ENCODE measurements at regions not wholly inside any gene's neighbourhood (a gene's known extent, or its start where the extent isn't known, plus 50 kb on each side); places are given as distances from the start of the nearest gene placed in this dataset.
"Not testable (repeated sequence)": the region's sequence is repeated elsewhere in the genome, so short reads cannot be mapped to it uniquely, and the experiment has no call there.

- H3K4me3 ChIP-seq (replicated peaks; ENCODE audit: low read depth, low read length): no peak overlapping the region
- TF ChIP-seq CTCF (IDR thresholded peaks at IDR 0.05; ENCODE audit: low read depth, low read length, missing control alignments): no peak
Observed at GRCh38 chr12:96099986-96100385, 64.6 kb upstream of the LTA4H start.

GRCh38 chr12:96101806-96102205 lies 66.4 kb upstream of the LTA4H start:
- no peak for TF ChIP-seq CTCF (IDR thresholded peaks at IDR 0.05; ENCODE audit: low read depth, low read length, missing control alignments)
- no peak for DNase-seq (ENCODE audit: extremely low read depth, low read depth)
- no peak overlapping the region for H3K4me3 ChIP-seq (replicated peaks; ENCODE audit: low read depth, low read length)

More at GRCh38 chr12:96099986-96100385, 64.6 kb upstream of the LTA4H start:
- DNase-seq (ENCODE audit: extremely low read depth, low read depth): no peak

DNA sequence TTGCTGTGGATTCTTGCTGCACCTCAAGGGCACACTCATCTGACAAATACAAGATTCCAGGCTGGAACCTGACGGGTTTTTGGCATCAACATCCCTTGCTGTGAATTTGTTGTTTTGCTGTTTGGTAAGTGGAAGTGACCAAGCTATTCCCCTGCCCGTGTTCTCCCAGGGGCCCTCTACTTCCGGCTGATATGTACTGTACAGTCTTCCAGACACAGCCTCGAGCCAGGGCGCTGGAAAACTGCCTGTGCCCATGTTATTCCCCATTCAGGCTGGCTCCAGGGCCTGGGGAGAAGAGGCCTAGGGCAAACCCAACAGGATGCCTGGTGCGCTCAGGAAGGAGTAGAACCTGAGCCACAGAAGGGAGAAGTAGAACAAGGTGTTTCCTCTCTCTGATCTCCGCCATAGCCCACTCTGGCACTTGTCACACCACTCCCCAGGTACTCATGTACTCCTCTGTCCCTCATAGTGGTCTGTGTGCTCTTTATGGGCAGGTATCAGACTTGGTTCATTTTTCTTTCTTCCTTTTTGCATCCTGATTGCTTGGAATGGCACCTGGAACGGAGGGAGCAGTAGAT lies 67.8 kb upstream of the LTA4H start:
- TF ChIP-seq CTCF (IDR thresholded peaks at IDR 0.05; ENCODE audit: low read depth, low read length, missing control alignments): no peak
- H3K4me3 ChIP-seq (replicated peaks; ENCODE audit: low read depth, low read length): no peak overlapping the region
- no peak for DNase-seq (ENCODE audit: extremely low read depth, low read depth)

DNA sequence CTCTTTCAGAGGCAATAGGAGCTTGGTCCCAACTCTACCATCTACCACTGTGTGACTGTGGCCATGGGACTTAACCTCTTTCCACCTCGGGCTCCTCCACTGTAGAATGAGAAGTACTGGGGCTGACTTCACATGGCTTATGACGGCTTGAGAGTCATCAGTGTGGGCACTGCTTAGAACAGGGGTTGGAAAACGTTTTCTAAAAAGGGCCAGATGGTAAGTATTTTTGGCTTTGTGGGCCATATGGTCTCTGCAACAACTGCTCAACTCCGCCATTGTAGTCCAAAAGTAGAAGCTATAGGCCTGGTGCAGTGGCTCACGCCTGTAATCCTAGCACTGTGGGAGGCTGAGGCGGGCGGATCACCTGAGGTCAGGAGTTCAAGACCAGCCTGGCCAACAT lies 69.2 kb upstream of the LTA4H start:
- TF ChIP-seq CTCF (IDR thresholded peaks at IDR 0.05; ENCODE audit: low read depth, low read length, missing control alignments): no peak
- H3K4me3 ChIP-seq (replicated peaks; ENCODE audit: low read depth, low read length): no peak overlapping the region
- no peak for DNase-seq (ENCODE audit: extremely low read depth, low read depth)

DNA sequence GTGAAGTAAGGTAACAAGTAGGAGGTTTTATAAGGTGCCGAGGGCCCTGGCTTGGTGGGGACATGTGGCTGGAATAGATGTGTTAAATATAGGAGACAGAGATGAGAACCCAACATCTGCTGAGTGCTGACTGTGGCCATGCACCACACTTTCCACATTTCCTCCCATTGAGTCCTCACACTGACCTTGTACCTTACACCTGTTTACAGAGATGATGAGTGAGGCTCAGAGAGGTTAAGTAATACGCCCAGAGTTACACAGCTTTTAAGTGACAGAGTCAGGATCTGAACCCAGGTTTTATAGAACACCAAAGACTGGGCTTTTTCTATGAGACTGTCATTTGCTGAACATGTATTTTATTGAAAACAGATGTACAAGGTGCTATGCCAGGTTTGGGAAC lies 70.8 kb upstream of the LTA4H start:
- no peak overlapping the region for H3K4me3 ChIP-seq (replicated peaks; ENCODE audit: low read depth, low read length)
- TF ChIP-seq CTCF (IDR thresholded peaks at IDR 0.05; ENCODE audit: low read depth, low read length, missing control alignments): no peak
- DNase-seq (ENCODE audit: extremely low read depth, low read depth): no peak

- H3K4me3 ChIP-seq (replicated peaks; ENCODE audit: low read depth, low read length): no peak overlapping the region
- TF ChIP-seq CTCF (IDR thresholded peaks at IDR 0.05; ENCODE audit: low read depth, low read length, missing control alignments): no peak
- no peak for DNase-seq (ENCODE audit: extremely low read depth, low read depth)
Observed at GRCh38 chr12:96107236-96107635, 71.8 kb upstream of the LTA4H start.

DNA sequence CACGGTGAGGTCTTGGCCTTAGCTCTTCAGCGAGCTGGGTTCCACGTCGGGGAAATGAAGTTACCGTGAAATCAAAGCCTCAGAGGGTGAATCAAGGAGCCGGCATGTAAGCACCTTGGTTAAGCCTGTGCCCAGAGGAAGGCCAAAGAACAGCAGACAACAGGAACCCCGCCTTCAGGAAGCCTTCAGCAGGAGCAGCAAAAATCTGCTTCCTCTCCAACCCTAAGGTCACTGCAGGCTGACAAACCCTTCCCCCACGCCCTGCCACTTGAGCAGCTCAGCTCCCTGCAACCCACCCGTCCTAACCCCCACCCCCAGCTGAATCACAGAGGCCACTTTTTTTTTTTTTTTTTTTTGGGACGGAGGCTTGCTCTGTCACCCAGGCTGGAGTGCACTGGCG lies 72.9 kb upstream of the LTA4H start:
- H3K4me3 ChIP-seq (replicated peaks; ENCODE audit: low read depth, low read length): no peak overlapping the region
- no peak for TF ChIP-seq CTCF (IDR thresholded peaks at IDR 0.05; ENCODE audit: low read depth, low read length, missing control alignments)
- no peak for DNase-seq (ENCODE audit: extremely low read depth, low read depth)

DNA sequence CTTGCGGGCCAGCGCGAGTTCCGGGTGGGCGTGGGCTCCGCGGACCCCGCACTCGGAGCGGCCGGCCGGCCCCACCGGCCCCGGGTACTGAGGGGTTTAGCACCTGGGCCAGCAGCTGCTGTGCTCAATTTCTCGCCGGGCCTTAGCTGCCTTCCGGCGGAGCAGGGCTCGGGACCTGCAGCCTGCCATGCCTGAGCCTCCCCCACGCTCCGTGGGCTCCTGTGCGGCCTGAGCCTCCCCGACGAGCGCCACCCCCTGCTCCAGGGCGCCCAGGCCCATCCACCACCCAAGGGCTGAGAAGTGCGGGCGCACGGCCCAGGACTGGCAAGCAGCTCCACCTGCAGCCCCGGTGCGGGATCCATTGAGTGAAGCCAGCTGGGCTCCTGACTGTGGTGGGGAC lies 73.6 kb upstream of the LTA4H start:
- not testable (repeated sequence) for DNase-seq (ENCODE audit: extremely low read depth, low read depth); H3K4me3 ChIP-seq (replicated peaks; ENCODE audit: low read depth, low read length)

All from HFF-Myc (cell line).